BE2C (cell line): ENCODE measurements at regions not wholly inside any gene's neighbourhood (a gene's known extent, or its start where the extent isn't known, plus 50 kb on each side); places are given as distances from the start of the nearest gene placed in this dataset.

Experiments
- DNase-seq: peaks from one replicate; pipeline ENCODE4 v3.0.0-alpha.2; 2020
- H3K27me3 ChIP-seq: fragments of 250-450 bp; sonication (Bioruptor Pico); 2 replicates; pipeline ENCODE4 v1.5.1; 2020; ENCODE audit warnings: mild to moderate bottlenecking
- H3K36me3 ChIP-seq: fragments of 250-450 bp; sonication (Bioruptor Pico); 2 replicates; pipeline ENCODE4 v1.5.1; 2020; ENCODE audit warnings: mild to moderate bottlenecking
- H3K4me1 ChIP-seq: fragments of 250-450 bp; sonication (Bioruptor Pico); 2 replicates; pipeline ENCODE4 v1.5.1; 2020
- H3K4me3 ChIP-seq: 2 replicates; pipeline ENCODE4 v1.5.1; 2011; ENCODE audit warnings: low read depth, low read length
- H3K9me3 ChIP-seq: fragments of 250-450 bp; sonication (Bioruptor Pico); 2 replicates; pipeline ENCODE4 v1.5.1; 2020
- CTCF ChIP-seq: IDR thresholded peaks from 2 replicates; pipeline ENCODE4 v1.5.1; 2012; ENCODE audit warnings: mild to moderate bottlenecking, low read depth, low read length

GRCh38 chr18:75139226-75139911 is 69.6 kb downstream of the PTGR3 start:
- Histone ChIP-seq H3K9me3 (no peaks in the 10 kb centered on the region), H3K27me3 (no peaks in the 10 kb centered on the region), H3K4me3 (no peak overlapping the region), H3K36me3 (no peaks in the 10 kb centered on the region), H3K4me1 (no peaks in the 10 kb centered on the region)
- TF ChIP-seq CTCF: no peak
- DNase-seq: no peak

- H3K4me1 ChIP-seq: no peaks in the 10 kb centered on the region
- H3K4me3 ChIP-seq: no peak overlapping the region
- H3K36me3 ChIP-seq: no peaks in the 10 kb centered on the region
- H3K27me3 ChIP-seq: no peaks in the 10 kb centered on the region
- no peak for DNase-seq
- no peak for TF ChIP-seq CTCF
- H3K9me3 ChIP-seq: no peaks in the 10 kb centered on the region
Observed at GRCh38 chr18:75137346-75137877, 71.5 kb downstream of the PTGR3 start.

DNA sequence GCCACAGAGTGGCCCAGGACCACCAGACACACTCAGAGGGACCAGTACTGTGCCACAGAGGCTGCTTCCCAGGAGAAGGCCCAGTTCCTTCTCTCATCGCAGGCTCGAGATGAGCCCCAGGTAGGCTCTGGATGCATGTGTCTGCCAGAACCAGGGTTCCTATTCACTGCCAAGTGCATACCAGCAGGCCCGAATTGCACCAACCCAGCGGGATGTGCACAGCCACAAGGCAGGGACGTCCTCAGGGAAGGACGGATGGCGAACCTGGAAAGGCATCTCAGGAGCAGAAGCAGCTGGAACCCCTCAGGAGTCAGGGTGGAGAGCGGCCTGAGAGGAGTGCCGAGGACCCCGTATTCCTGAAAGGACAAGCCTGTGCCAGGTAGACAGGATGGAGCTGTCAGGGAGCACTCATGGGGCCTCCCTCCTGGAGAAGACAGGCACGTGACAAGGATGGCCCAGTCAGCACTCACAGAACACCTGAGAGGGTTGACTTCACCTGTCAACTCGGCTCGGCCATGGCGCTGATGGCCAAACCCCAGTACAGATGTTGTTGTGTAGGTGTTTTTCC is 73.7 kb downstream of the PTGR3 start:
- no peak for TF ChIP-seq CTCF
- H3K4me1 ChIP-seq: no peaks in the 10 kb centered on the region

GRCh38 chr18:75134611-75134975 is 74.3 kb downstream of the PTGR3 start:
- no peak for TF ChIP-seq CTCF
- no peak for DNase-seq
- Histone ChIP-seq H3K36me3 (no peaks in the 10 kb centered on the region), H3K4me3 (no peak overlapping the region), H3K9me3 (no peaks in the 10 kb centered on the region), H3K27me3 (no peaks in the 10 kb centered on the region), H3K4me1 (no peaks in the 10 kb centered on the region)

More for the DNA sequence above, 73.7 kb downstream of the PTGR3 start:
- Histone ChIP-seq H3K9me3 (no peaks in the 10 kb centered on the region), H3K27me3 (no peaks in the 10 kb centered on the region), H3K4me3 (no peak overlapping the region), H3K36me3 (no peaks in the 10 kb centered on the region)
- DNase-seq: no peak

- Histone ChIP-seq H3K4me1 (no peaks in the 10 kb centered on the region), H3K9me3 (no peaks in the 10 kb centered on the region), H3K36me3 (no peaks in the 10 kb centered on the region), H3K27me3 (no peaks in the 10 kb centered on the region), H3K4me3 (no peak overlapping the region)
- DNase-seq: no peak
- TF ChIP-seq CTCF: no peak
Observed at GRCh38 chr18:75133721-75134610, 75.0 kb downstream of the PTGR3 start.
